ENCODE measurements at regions not wholly inside any gene's neighbourhood (a gene's known extent, or its start where the extent isn't known, plus 50 kb on each side); places are given as distances from the start of the nearest gene placed in this dataset.
"Not testable (repeated sequence)": the region's sequence is repeated elsewhere in the genome, so short reads cannot be mapped to it uniquely, and the experiment has no call there.

DNA sequence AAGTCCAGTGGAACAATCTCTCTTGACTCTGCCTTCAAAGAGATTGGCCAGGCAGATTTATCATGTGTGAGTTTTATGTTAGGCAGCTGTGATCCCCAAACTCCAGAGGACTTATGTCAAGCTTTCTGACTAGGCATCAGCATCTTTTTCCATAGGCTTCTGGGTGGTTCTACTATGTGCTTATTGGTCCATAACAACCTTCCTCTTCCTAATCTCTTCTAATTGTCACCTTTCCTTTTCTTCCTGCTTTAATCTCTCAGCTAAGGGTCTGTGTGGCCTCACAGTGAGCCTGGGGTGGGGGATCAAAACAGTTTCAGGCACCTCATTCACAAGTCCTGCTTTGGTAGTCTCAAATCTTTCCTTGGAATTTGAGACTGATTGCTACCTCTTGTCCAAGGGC is 170.9 kb upstream of the CHD1 start:
- DNase-seq, result no peak

DNA sequence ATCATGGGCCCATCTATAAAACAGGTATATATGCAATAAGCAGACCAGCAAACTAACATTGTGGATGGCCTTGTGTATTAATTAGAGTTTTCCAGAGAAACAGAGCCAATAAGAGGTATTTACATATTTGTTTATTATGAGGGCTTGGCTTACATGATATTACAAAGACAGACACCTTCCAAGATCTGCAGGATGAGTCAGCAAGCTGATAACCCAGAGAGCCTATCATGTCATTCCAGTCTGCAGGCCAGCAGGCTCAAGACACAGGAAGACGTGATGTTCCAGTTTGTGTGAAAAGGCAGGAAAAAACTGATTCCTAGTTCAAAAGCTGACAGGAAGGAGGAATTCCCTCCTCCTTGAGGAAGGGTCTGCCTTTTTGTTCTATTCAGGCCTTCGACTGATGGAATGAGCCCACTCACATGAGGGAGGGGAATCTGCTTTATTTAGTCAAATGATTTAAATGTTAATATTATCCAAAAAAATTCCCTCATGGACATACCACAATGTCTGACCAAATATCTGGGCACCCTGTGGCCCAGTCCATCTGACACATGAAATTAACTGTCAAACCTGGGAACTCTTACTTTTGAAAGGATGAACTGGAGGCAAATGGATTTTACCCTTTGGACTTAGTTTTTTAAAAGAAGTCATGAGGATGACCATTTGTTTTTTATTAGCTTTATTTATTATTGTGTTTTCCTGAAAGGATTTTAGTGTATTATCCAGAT is 161.2 kb upstream of the CHD1 start:
- DNase-seq, result no peak

DNA sequence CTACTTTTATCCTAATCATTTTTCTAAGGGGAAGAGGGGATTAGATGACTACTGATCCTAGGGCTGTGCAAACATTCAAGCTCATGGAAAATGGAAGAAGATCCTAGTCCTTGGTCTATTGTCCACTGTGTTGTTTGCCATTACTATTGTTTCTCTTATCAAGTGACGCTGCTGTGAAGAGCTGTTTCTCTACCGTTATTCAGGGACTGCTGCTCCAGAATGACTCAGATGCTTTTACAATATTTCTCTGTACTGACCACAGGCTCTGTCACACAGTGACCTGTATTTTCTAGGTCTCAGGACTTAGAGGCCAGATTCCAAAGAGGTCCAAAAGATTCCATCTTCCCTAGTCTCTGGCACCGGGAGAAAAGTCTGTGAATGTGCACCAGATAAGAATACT is 159.5 kb upstream of the CHD1 start:
- no peak for DNase-seq

DNA sequence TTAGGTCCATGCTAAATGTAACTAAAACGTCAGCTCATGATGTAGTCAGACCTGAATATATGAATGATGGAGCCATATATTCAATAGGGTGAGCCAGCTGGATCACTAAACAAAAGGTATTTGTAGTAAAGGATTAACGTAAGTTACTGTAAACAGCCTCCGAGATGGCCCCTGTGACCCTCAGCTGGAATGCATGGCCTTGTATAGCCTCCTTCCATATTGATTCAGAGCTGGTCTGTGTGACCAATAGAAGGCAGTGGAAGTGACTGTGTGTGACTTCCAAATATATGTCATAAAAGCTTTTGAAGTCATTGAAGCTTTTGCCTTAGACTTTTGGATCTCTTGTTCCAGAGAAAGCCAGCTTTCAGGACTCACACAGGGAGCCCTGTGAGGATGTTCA is 154.4 kb upstream of the CHD1 start:
- DNase-seq, result no peak

DNA sequence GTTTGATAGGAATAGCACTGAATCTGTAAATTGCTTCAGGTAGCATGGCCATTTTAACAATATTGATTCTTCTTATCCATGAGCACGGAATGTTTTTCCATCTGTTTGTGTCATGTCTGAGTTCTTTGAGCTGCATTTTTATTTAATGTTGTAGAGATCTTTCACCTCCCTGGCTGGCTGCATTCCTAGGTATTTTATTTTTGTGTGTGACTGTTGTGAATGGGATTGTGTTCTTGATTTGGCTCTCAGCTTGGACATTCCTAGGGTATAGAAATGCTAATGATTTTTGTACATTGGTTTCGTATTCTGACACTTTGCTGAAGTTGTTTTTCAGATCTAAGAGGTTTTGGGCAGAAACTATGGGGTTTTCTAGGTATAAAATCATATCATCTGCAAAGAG is 152.9 kb upstream of the CHD1 start:
- no peak for DNase-seq

DNA sequence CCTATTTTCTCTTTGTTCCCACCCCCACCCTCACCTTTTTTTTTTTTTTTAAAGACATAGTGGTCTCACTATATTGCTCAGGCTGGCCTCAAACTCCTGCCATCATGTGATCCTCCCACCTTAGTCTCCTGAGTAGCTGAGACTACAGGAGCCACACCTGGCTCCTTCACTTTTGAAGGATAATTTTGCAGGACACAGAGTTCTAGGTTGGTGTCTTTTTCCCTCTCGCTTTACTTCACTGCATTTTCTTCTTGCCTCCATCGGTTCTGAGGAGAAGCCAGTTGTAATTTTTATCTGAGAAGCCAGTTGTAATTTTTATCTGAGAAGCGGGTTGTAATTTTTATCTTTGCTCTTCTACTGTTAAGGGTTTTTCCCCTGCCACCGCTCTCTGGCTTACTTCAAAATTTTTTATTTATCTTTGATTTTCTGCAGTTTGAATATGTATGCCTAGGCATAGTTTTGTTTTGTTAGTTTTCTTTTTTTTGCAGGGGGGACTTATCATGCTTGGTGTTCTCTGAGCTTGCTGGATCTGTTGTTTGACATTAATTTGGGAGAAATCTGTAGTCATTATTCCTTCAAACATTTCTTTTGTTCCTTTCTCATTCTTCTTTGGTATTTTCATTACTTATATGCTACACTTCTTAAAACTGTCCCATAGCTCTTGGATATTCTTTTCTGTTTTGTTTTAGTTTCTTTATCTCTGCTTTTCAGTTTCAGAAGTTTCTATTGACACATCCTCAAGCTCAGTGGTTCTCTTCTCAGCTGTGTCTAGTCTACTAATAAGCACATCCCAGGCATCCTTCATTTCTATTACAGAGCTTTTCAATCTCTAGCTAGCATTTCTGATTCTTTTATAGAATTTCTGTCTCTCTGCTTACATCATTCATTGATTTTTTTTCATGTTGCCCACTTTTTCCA is 148.2 kb upstream of the CHD1 start:
- no peak for DNase-seq

DNA sequence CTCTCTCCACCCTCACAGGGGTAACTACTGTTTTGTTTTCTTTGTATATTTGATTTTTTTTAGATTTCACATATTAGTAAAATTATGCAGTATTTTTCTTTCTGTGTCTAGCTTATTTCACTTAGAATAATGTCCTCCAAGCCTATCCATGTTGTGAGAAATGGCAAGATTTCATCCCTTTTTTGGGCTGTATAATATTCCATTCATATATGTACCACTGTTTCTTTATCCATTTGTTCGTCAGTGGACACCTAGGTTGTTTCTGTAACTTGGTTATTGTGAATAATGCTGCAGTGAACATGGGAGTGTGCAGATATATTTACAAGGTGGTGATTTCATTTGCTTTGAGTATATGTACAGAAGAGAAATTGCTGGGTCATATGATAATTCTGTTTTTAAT is 144.0 kb upstream of the CHD1 start:
- DNase-seq, result no peak

DNA sequence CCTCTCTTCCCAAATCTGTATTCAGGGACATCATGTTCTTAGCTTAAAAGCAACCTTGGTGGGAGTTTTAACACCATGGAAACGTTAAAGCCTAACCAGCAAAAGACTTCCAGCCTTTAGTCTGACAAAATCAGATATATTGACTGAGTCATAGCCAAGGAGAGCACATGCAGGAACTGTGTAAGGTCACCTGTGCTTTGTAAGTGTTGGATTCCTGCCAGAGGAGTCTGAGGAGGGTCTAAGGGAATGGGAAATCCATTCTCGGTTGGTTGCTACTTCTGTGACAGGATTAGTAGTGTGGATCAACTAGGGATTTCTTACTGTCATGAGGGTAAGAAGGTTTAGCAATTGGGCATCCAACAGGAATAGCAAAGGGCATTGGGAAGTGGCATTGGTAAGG is 142.0 kb upstream of the CHD1 start:
- no peak for DNase-seq

DNA sequence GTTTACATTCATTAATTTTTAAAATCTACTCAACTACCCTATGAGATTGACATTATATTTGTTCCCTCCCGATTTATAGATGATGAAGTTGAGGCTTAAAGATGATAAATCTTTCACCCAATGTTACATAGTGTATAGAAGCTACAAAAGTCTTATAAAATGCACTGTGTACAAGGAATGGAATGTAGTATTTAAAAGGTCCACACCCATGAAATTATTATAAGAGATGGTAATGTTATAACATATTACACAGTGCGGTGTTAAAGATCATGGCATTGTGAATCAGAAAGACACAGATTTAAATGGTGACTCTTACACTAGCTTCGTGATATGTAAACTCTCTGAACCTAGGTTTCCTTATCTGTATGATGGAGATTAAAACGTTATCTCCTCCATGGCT is 141.6 kb upstream of the CHD1 start:
- no peak for DNase-seq

DNA sequence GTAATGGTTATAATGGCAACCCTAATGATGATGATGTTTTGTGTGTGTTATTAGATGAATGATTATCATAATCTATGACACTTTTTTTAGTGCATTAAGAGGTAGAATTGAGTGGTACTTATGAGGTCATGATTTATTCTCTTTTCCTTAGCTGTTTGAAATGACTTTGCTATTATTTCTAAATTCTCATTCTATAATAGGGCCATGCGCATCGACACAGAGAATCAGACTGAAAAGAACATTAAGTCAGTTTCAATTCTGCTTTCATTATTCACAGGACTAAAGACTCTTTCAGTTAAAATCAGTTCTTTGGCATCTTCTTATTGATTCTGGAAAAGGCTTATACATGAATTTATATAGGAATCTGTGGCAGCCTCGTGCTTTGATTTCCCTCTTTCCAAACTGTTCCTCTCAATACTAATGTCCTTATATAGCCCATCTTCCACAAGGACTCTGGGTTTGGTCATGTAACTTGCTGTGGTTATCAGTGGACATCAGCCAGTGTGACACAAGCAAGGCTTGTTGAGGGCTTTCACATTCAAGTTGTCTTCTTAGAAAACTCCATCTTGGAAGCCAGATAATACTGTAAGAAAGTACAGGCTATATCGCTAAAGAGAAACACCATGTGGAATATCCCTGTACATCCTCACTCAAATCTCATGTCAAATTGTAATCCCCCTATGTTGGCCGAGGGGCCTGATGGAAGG is 140.3 kb upstream of the CHD1 start:
- no peak for DNase-seq

DNA sequence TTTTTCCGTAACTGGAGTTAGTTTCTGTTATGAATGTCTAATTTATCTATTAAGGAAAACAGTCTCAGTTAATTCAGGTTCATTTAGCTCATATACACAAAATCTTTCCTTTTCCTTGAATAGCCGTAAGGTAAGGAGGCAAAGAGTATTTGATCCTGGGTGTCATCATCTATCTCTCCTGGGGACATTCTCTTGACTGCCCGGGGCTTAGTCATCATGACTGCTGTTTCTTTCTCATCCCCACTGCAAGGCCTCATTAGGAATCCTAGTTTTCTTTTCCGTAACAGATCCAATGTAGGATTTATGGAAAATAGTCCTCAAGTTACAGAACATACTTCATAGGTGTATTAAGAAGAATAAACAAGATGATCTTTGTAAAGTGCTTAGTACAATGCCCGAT is 134.9 kb upstream of the CHD1 start:
- no peak for DNase-seq

DNA sequence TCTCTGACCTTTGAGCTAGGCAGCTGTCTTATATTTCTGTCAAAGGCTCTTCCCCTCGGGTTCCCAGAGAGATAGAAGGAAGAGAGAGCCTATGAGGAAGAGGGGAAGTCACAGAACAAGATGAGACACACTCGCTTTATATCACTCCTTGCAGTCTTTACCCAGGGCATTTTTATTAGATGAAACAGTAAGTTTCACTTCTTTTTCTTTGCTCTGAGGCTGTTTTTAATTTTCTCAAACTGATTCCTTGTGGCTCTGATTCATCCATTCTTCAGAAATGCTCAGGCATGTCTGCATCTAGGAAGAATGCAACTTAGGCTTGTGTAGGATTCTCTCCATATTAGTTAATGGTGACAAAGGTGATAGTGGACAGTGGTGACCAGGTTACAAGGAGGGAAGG is 132.9 kb upstream of the CHD1 start:
- no peak for DNase-seq

DNA sequence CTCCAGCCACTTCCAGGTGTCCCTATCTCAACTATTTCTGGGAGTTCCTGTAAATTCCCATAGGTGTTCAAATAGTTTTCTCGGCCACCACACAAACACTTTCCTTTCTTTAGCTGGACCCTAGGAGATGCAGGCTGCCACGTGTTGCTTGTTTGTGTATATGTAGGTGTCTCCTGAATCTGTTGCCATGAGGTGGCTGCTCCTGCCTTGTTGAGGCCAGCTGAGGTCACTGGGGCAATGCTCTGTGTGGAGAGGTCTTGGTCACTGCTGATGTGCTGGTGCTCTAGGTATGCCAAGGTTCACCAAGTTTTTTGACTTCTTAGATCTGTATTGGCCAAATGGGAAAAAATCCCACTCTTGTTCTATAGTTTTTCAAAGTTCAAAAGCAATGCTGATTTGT is 132.5 kb upstream of the CHD1 start:
- no peak for DNase-seq

DNA sequence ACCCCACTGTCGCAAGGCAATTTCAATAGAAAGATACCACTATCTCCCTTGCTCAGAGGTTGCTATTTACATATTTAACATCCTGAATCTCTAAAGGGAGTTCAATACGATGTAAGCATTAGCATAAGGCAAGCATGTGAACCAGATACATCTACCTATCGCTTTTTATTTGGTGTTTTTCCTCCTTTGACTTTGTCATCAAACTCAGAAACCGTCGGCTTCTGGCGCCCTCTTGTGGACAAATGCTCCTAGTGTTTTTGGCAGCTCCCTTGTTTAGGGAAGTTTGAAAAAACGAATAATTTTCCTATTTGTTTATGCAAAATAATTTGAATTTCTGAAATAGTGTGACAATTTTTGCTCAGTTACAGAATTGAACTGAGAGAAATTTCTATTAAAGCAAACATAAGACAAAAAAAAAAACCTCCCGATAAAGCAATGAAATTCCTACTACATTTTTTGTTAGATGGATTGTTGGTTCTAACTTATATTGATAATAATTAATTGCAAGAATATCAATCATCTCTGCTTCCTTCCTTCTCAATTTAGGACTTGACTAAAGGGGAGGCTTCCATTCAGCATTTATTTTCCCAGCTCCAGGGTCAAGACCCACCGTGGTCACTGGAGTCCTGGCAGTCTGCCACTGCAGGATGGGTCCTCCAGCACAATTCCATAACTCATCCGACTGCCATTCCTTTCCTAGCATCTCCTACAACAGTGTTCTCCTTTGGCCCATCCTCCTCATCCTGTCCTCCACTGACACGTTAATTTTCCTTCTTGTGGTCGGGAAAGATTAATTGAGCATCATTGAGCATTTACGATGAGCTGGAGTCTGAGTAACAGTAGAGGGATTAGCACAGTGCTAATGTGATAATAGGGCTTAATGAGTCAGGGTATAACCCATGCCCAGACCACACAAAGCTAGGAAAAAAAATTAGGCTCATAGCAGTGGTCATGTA is 131.8 kb upstream of the CHD1 start:
- peak; percentile 51 to 69 for DNase-seq

DNA sequence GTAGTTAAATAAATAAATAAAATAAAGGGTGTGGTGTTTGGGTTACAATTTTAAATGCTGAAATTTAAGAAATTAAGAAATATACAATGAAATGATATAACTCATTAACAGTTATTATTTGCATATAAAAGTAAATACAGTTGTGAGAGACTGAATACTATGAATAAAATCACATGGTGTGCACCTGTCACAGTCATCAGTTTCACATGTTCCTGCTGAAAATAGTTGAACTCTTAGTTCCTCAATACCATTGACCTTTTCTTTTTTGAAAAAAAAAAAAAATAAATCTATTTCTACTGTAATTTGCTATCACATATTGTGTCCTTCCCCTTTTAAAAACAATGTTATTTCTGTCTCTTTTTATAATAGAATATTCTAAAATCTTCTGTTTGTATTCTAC is 130.9 kb upstream of the CHD1 start:
- no peak for DNase-seq

DNA sequence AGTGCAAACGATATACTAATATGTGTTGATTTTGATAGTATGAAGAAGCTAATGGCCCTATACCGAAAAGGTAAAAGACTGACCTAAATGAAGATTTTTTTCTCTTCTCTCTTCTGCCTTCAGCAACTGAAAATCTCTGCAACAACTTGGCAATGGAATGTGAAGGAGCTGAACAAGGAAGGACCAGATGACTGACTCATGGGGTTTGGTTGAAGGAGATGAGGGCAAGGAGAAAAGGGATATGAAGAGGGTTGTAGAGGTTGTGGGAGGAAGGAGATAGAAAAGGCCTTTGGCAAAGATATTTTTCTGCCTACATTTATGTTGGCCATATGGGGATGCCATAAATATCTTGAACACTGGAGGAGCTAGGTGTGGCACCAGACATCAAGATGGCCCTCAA is 129.7 kb upstream of the CHD1 start:
- DNase-seq, result no peak

DNA sequence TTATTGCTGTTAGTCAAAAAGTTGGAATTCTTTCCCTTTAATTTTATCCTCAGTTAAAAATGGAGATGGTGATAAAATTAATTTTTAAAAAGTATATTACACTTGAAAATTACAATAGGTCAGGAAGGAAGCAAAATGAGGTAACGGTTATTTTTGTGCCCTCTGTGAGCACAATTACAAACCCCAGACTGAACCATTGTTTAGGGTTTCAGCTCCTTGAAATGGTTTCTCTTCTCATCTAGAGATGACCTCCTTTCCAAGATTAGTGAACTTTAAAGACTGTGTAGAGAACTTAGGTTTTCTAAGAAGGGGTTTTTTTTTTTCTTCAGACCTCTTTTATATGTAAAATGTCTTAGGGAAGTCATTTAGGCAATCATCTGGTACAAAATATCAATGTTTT is 126.2 kb upstream of the CHD1 start:
- DNase-seq, result no peak

DNA sequence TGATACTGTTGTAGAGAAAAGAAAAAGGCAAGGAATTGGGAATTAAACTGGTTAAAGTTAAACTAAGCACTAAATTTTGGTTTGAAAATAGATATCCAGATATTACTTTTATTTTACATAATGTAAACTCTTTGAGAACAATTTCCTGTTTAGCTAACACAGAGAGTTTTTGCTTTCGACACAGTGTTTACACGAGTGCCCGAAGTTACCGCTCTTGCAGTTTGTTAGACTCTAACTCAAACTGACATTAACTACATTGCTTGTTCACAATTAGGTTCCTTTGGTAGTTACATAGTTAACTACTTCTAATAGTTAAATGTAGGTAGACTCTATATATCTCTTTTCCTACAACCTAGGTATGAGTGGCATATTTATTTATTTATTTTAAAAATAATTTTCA is 117.1 kb upstream of the CHD1 start:
- DNase-seq, result no peak

DNA sequence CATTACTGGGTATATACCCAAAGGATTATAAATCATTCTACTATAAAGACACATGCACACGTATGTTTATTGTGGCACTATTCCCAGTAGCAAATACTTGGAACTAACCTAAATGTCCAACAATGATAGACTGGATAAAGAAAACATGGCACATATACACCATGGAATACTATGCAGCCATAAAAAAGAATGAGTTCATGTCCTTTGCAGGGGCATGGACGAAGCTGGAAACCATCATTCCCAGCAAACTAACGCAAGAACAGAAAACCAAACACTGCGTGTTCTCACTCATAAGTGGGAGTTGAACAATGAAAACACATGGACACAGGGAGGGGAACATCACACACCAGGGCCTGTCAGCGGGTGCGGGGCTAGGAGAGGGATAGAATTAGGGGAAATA is 114.5 kb upstream of the CHD1 start:
- DNase-seq, result not testable (repeated sequence)

DNA sequence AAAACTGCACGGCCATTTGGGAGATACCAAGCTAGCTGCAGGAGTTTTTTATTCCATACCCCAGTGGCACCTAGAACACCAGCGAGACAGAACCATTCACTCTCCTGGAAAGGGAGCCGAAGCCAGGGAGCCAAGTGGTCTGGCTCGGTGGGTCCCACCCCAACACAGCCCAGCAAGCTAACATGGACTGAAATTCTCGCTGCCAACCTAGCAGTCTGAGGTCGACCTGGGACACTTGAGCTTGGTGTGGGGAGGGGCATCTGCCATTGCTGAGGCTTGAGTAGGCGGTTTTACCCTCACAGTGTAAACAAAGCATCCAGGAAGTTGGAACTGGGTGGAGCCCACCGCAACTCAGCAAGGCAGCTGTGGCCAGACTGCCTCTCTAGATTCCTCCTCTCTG is 108.9 kb upstream of the CHD1 start:
- DNase-seq, result peak in 1 of 2 experiments; percentile 2

DNA sequence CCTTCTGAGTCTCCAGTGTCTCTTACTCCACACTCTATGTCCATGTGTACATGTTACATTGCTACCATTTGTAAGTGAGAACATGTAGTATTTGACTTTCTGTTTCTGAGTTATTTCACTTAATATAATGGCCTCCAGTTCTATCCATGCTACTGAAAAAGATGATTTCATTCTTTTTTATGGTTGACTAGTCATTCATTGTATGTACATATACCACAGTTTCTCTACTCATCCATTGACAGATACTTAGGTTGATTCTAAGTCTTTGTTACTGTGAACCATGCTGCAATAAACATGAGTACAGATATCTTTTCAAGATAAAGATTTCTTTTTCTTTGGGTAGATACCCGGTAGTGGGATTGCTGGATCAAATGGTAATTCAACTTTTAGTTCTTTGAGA is 107.1 kb upstream of the CHD1 start:
- DNase-seq, result no peak

DNA sequence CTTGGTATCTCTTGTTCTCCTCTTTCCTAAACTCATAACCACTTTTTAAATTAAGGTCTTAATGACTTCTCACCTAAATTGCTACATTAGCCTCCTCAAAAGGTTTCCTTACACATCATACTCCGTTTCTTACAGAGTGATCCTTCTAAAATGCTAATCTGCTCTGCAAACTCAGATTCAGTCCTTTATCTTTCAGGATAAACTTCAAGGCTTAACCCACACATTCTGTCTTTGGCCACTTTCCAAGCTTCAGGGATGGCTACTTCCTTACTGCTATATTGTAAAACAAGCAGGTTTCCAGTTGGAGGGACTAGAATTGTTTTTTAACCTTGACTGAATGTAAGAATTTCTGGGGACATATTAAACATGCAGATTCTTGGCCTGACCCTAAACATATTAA is 105.5 kb upstream of the CHD1 start:
- no peak for DNase-seq

All from SHP77 (cell line).